ENCODE measurements at regions not wholly inside any gene's neighbourhood (a gene's known extent, or its start where the extent isn't known, plus 50 kb on each side); places are given as distances from the start of the nearest gene placed in this dataset.
A peak's percentile ranks its signal among the peaks of the same experiment; 100 is the strongest.
"Not testable (repeated sequence)": the region's sequence is repeated elsewhere in the genome, so short reads cannot be mapped to it uniquely, and the experiment has no call there.

- no peak for DNase-seq
Measured at GRCh38 chr6:85004361-85004995, 240.1 kb upstream of the TBX18 start.

- no peak for DNase-seq
Measured at GRCh38 chr6:85002847-85003246, 238.4 kb upstream of the TBX18 start.

- DNase-seq = no peak
Measured at GRCh38 chr6:85000001-85000400, 235.6 kb upstream of the TBX18 start.

- no peak for DNase-seq
Measured at GRCh38 chr6:84998223-84998622, 233.8 kb upstream of the TBX18 start.

- not testable (repeated sequence) for DNase-seq
Measured at GRCh38 chr6:84988766-84989165, 224.4 kb upstream of the TBX18 start.

- DNase-seq = not testable (repeated sequence)
Measured at GRCh38 chr6:84985490-84985889, 221.1 kb upstream of the TBX18 start.

GRCh38 chr6:84979541-84979940 lies 215.1 kb upstream of the TBX18 start:
- DNase-seq = no peak

- DNase-seq = no peak
Measured at GRCh38 chr6:84977363-84977705, 212.9 kb upstream of the TBX18 start.

- peak; percentile 28 for DNase-seq
Measured at GRCh38 chr6:84976526-84977362, 212.3 kb upstream of the TBX18 start.

- no peak for DNase-seq
Measured at GRCh38 chr6:84975316-84975715, 210.9 kb upstream of the TBX18 start.

GRCh38 chr6:84973606-84974005 lies 209.2 kb upstream of the TBX18 start:
- no peak for DNase-seq

- DNase-seq = no peak
Measured at GRCh38 chr6:84967965-84968364, 203.6 kb upstream of the TBX18 start.

- no peak for DNase-seq
Measured at GRCh38 chr6:84967389-84967788, 203.0 kb upstream of the TBX18 start.

- DNase-seq = no peak
Measured at GRCh38 chr6:84953111-84953755, 188.8 kb upstream of the TBX18 start.

GRCh38 chr6:84944926-84945325 lies 180.5 kb upstream of the TBX18 start:
- DNase-seq = not testable (repeated sequence)

- DNase-seq = no peak
Measured at GRCh38 chr6:84943905-84944304, 179.5 kb upstream of the TBX18 start.

- not testable (repeated sequence) for DNase-seq
Measured at GRCh38 chr6:84941609-84942008, 177.2 kb upstream of the TBX18 start.

- no peak for DNase-seq
Measured at GRCh38 chr6:84929212-84929611, 164.8 kb upstream of the TBX18 start.

- DNase-seq = no peak
Measured at GRCh38 chr6:84927551-84927950, 163.2 kb upstream of the TBX18 start.

- DNase-seq = no peak
Measured at GRCh38 chr6:84926189-84927155, 162.1 kb upstream of the TBX18 start.

GRCh38 chr6:84921891-84922290 lies 157.5 kb upstream of the TBX18 start:
- DNase-seq = peak; percentile 29

- DNase-seq = no peak
Measured at GRCh38 chr6:84920021-84920420, 155.6 kb upstream of the TBX18 start.

GRCh38 chr6:84916704-84917103 lies 152.3 kb upstream of the TBX18 start:
- DNase-seq = no peak
